ENCODE measurements at regions not wholly inside any gene's neighbourhood (a gene's known extent, or its start where the extent isn't known, plus 50 kb on each side); places are given as distances from the start of the nearest gene placed in this dataset.
"Not testable (repeated sequence)": the region's sequence is repeated elsewhere in the genome, so short reads cannot be mapped to it uniquely, and the experiment has no call there.

GRCh38 chr10:33032654-33033151 is 74.7 kb upstream of the ITGB1 start:
- Histone ChIP-seq H3K36me3 (no peaks in the 10 kb centered on the region), H3K9me3 (no peaks in the 10 kb centered on the region), H3K27me3 (no peaks in the 10 kb centered on the region), H3K4me3 (peak overlapping the region; percentile 1; the same call in 1 of the 2 replicates)
- DNase-seq = peak; percentile 57

- Histone ChIP-seq H3K36me3 (no peaks in the 10 kb centered on the region), H3K9me3 (no peaks in the 10 kb centered on the region), H3K27me3 (no peaks in the 10 kb centered on the region), H3K4me3 (no peak overlapping the region)
- DNase-seq = no peak
These were observed 74.0 kb upstream of the ITGB1 start for GRCh38 chr10:33031815-33032653.

- no peaks in the 10 kb centered on the region for H3K36me3 ChIP-seq
- H3K9me3 ChIP-seq = no peaks in the 10 kb centered on the region
- H3K4me3 ChIP-seq = no peak overlapping the region
- DNase-seq = no peak
- H3K27me3 ChIP-seq = no peaks in the 10 kb centered on the region
These were observed 73.1 kb upstream of the ITGB1 start for GRCh38 chr10:33031171-33031570.

GRCh38 chr10:33028515-33028914 is 70.5 kb upstream of the ITGB1 start:
- DNase-seq, H3K9me3 ChIP-seq: not testable (repeated sequence)

GRCh38 chr10:33027088-33027487 is 69.1 kb upstream of the ITGB1 start:
- Histone ChIP-seq H3K27me3 (no peaks in the 10 kb centered on the region), H3K36me3 (no peaks in the 10 kb centered on the region), H3K9me3 (no peaks in the 10 kb centered on the region), H3K4me3 (no peak overlapping the region)
- DNase-seq = no peak

More at GRCh38 chr10:33028515-33028914, 70.5 kb upstream of the ITGB1 start:
- H3K27me3 ChIP-seq, H3K36me3 ChIP-seq, H3K4me3 ChIP-seq: not testable (repeated sequence)

GRCh38 chr10:33026422-33026821 is 68.4 kb upstream of the ITGB1 start:
- H3K4me3 ChIP-seq = no peak overlapping the region
- H3K27me3 ChIP-seq = no peaks in the 10 kb centered on the region
- DNase-seq = no peak
- no peaks in the 10 kb centered on the region for H3K9me3 ChIP-seq
- no peaks in the 10 kb centered on the region for H3K36me3 ChIP-seq

GRCh38 chr10:33025910-33026309 is 67.9 kb upstream of the ITGB1 start:
- Histone ChIP-seq H3K9me3 (no peaks in the 10 kb centered on the region), H3K27me3 (no peaks in the 10 kb centered on the region), H3K4me3 (no peak overlapping the region), H3K36me3 (no peaks in the 10 kb centered on the region)
- no peak for DNase-seq

- no peaks in the 10 kb centered on the region for H3K27me3 ChIP-seq
- H3K9me3 ChIP-seq = no peaks in the 10 kb centered on the region
- no peak overlapping the region for H3K4me3 ChIP-seq
- no peak for DNase-seq
- H3K36me3 ChIP-seq = no peaks in the 10 kb centered on the region
These were observed 67.0 kb upstream of the ITGB1 start for GRCh38 chr10:33025039-33025438.

GRCh38 chr10:33022691-33023090 is 64.7 kb upstream of the ITGB1 start:
- no peak for DNase-seq
- Histone ChIP-seq H3K27me3 (no peaks in the 10 kb centered on the region), H3K36me3 (no peaks in the 10 kb centered on the region), H3K9me3 (no peaks in the 10 kb centered on the region), H3K4me3 (no peak overlapping the region)

GRCh38 chr10:33022090-33022489 is 64.1 kb upstream of the ITGB1 start:
- no peak for DNase-seq
- Histone ChIP-seq H3K36me3 (no peaks in the 10 kb centered on the region), H3K4me3 (no peak overlapping the region), H3K9me3 (no peaks in the 10 kb centered on the region), H3K27me3 (no peaks in the 10 kb centered on the region)

GRCh38 chr10:33016988-33017387 is 59.0 kb upstream of the ITGB1 start:
- DNase-seq = no peak
- no peaks in the 10 kb centered on the region for H3K36me3 ChIP-seq
- no peak overlapping the region for H3K4me3 ChIP-seq
- H3K9me3 ChIP-seq = no peaks in the 10 kb centered on the region
- no peaks in the 10 kb centered on the region for H3K27me3 ChIP-seq

- H3K4me3 ChIP-seq = no peak overlapping the region
- DNase-seq = no peak
- H3K36me3 ChIP-seq = no peaks in the 10 kb centered on the region
- no peaks in the 10 kb centered on the region for H3K9me3 ChIP-seq
- H3K27me3 ChIP-seq = no peaks in the 10 kb centered on the region
These were observed 57.9 kb upstream of the ITGB1 start for GRCh38 chr10:33015761-33016547.

GRCh38 chr10:33013331-33013730 is 55.3 kb upstream of the ITGB1 start:
- H3K4me3 ChIP-seq, DNase-seq, H3K27me3 ChIP-seq, H3K36me3 ChIP-seq, H3K9me3 ChIP-seq: not testable (repeated sequence)

- no peak overlapping the region for H3K4me3 ChIP-seq
- H3K27me3 ChIP-seq = no peaks in the 10 kb centered on the region
- no peaks in the 10 kb centered on the region for H3K36me3 ChIP-seq
- no peaks in the 10 kb centered on the region for H3K9me3 ChIP-seq
- no peak for DNase-seq
These were observed 54.3 kb upstream of the ITGB1 start for GRCh38 chr10:33012306-33012705.

GRCh38 chr10:33010132-33011037 is 52.4 kb upstream of the ITGB1 start:
- Histone ChIP-seq H3K4me3 (no peak overlapping the region), H3K27me3 (no peaks in the 10 kb centered on the region), H3K36me3 (no peaks in the 10 kb centered on the region), H3K9me3 (no peaks in the 10 kb centered on the region)
- peak; percentile 57 for DNase-seq

GRCh38 chr10:33009244-33010131 is 51.5 kb upstream of the ITGB1 start:
- H3K4me3 ChIP-seq = no peak overlapping the region
- no peak for DNase-seq
- H3K9me3 ChIP-seq = no peaks in the 10 kb centered on the region
- no peaks in the 10 kb centered on the region for H3K27me3 ChIP-seq
- H3K36me3 ChIP-seq = no peaks in the 10 kb centered on the region
